ENCODE measurements at regions not wholly inside any gene's neighbourhood (a gene's known extent, or its start where the extent isn't known, plus 50 kb on each side); places are given as distances from the start of the nearest gene placed in this dataset.

- Histone ChIP-seq H3K4me1 (ENCODE audit: low read length) (no peaks in the 10 kb centered on the region), H3K27ac (ENCODE audit: low read length) (no peak overlapping the region), H4K20me1 (ENCODE audit: insufficient read depth, low read length) (no peaks in the 10 kb centered on the region), H3K9me3 (ENCODE audit: insufficient read depth, low read length) (no peaks in the 10 kb centered on the region), H3K36me3 (replicated peaks; ENCODE audit: low read depth, low read length) (no peaks in the 10 kb centered on the region), H3K9ac (ENCODE audit: low read length) (no peak overlapping the region), H3K27me3 (ENCODE audit: low read depth, low read length) (peaks cover 16% of the 10 kb centered on the region; the same call in 1 of the 2 replicates), H3K4me3 (ENCODE audit: low read length) (no peak overlapping the region), H2AFZ (ENCODE audit: low read depth, low read length) (no peak overlapping the region), H3K4me2 (ENCODE audit: low read length) (no peak overlapping the region), H3K79me2 (ENCODE audit: low read length) (no peaks in the 10 kb centered on the region)
- TF ChIP-seq CTCF (IDR thresholded peaks at IDR 0.05; ENCODE audit: low read depth, low read length) (no peak), EZH2phosphoT487 (IDR thresholded peaks at IDR 0.05; ENCODE audit: low read depth) (no peak)
Observed at GRCh38 chr15:98333251-98333650, 315.1 kb upstream of the IGF1R start.

- H2AFZ ChIP-seq (ENCODE audit: low read depth, low read length): no peak overlapping the region
- no peaks in the 10 kb centered on the region for H3K9me3 ChIP-seq (ENCODE audit: insufficient read depth, low read length)
- H3K4me1 ChIP-seq (ENCODE audit: low read length): no peaks in the 10 kb centered on the region
- H3K36me3 ChIP-seq (replicated peaks; ENCODE audit: low read depth, low read length): no peaks in the 10 kb centered on the region
- H3K27me3 ChIP-seq (ENCODE audit: low read depth, low read length): no peaks in the 10 kb centered on the region
- H3K79me2 ChIP-seq (ENCODE audit: low read length): no peaks in the 10 kb centered on the region
- no peak overlapping the region for H3K27ac ChIP-seq (ENCODE audit: low read length)
- no peak overlapping the region for H3K4me3 ChIP-seq (ENCODE audit: low read length)
- H3K4me2 ChIP-seq (ENCODE audit: low read length): no peak overlapping the region
- no peak overlapping the region for H3K9ac ChIP-seq (ENCODE audit: low read length)
- TF ChIP-seq CTCF (IDR thresholded peaks at IDR 0.05; ENCODE audit: low read depth, low read length): no peak
- no peak for TF ChIP-seq EZH2phosphoT487 (IDR thresholded peaks at IDR 0.05; ENCODE audit: low read depth)
- no peaks in the 10 kb centered on the region for H4K20me1 ChIP-seq (ENCODE audit: insufficient read depth, low read length)
Observed at GRCh38 chr15:98342911-98343310, 305.4 kb upstream of the IGF1R start.

DNA sequence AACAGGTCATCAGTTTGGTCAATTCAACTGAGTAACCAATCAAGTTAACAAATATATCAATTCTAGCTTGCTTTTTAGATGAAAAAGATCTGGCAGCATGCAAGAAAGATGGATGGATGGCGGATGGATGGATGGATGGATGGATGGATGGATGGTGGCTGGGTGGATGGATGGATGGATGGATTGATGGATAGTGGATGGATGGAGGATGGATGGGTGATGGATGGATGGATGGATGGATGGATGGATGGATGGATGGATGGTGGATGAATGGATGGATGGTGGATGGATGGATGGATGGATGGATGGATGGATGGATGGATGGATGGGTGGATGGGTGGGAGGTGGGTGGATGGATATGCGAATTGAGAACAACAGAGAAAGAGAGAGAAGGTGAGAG, 303.7 kb upstream of the IGF1R start:
- Histone ChIP-seq H3K27me3 (ENCODE audit: low read depth, low read length) (no peaks in the 10 kb centered on the region), H3K9ac (ENCODE audit: low read length) (no peak overlapping the region), H4K20me1 (ENCODE audit: insufficient read depth, low read length) (no peaks in the 10 kb centered on the region), H3K27ac (ENCODE audit: low read length) (no peak overlapping the region), H3K4me3 (ENCODE audit: low read length) (no peak overlapping the region), H3K9me3 (ENCODE audit: insufficient read depth, low read length) (no peaks in the 10 kb centered on the region), H3K4me1 (ENCODE audit: low read length) (no peaks in the 10 kb centered on the region), H2AFZ (ENCODE audit: low read depth, low read length) (no peak overlapping the region), H3K36me3 (replicated peaks; ENCODE audit: low read depth, low read length) (no peaks in the 10 kb centered on the region), H3K79me2 (ENCODE audit: low read length) (no peaks in the 10 kb centered on the region), H3K4me2 (ENCODE audit: low read length) (no peak overlapping the region)
- no peak for TF ChIP-seq EZH2phosphoT487 (IDR thresholded peaks at IDR 0.05; ENCODE audit: low read depth)

DNA sequence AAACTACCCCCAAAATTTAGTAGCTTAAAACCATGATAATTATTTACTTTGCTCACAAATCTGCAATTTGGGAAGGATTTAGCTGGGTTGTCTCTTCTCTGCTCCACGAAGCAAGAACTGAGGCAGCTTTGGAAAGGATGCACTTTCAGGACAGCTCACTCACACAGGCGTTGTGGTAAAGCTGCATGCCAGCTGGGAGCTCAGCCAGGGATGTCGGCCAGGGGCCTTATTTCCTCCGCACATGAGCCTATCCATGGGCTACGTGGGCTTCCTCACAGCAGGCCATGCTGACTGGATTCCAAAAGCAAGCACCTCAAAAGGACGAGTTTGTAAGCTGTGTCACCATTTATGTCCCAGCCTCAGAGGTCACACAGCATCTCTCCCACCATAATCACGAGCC, 301.3 kb upstream of the IGF1R start:
- TF ChIP-seq CTCF (IDR thresholded peaks at IDR 0.05; ENCODE audit: low read depth, low read length): no peak
- TF ChIP-seq EZH2phosphoT487 (IDR thresholded peaks at IDR 0.05; ENCODE audit: low read depth): no peak
- Histone ChIP-seq H4K20me1 (ENCODE audit: insufficient read depth, low read length) (no peaks in the 10 kb centered on the region), H3K79me2 (ENCODE audit: low read length) (no peaks in the 10 kb centered on the region), H3K9me3 (ENCODE audit: insufficient read depth, low read length) (no peaks in the 10 kb centered on the region), H3K4me1 (ENCODE audit: low read length) (no peaks in the 10 kb centered on the region), H3K9ac (ENCODE audit: low read length) (no peak overlapping the region), H3K36me3 (replicated peaks; ENCODE audit: low read depth, low read length) (no peaks in the 10 kb centered on the region), H3K27ac (ENCODE audit: low read length) (no peak overlapping the region), H2AFZ (ENCODE audit: low read depth, low read length) (no peak overlapping the region), H3K4me3 (ENCODE audit: low read length) (no peak overlapping the region), H3K4me2 (ENCODE audit: low read length) (no peak overlapping the region), H3K27me3 (ENCODE audit: low read depth, low read length) (peaks cover 5% of the 10 kb centered on the region; the same call in 1 of the 2 replicates)

- no peak overlapping the region for H3K27ac ChIP-seq (ENCODE audit: low read length)
- no peak overlapping the region for H2AFZ ChIP-seq (ENCODE audit: low read depth, low read length)
- no peaks in the 10 kb centered on the region for H3K4me1 ChIP-seq (ENCODE audit: low read length)
- H3K36me3 ChIP-seq (replicated peaks; ENCODE audit: low read depth, low read length): no peaks in the 10 kb centered on the region
- H4K20me1 ChIP-seq (ENCODE audit: insufficient read depth, low read length): no peaks in the 10 kb centered on the region
- H3K4me3 ChIP-seq (ENCODE audit: low read length): no peak overlapping the region
- no peaks in the 10 kb centered on the region for H3K9me3 ChIP-seq (ENCODE audit: insufficient read depth, low read length)
- TF ChIP-seq CTCF (IDR thresholded peaks at IDR 0.05; ENCODE audit: low read depth, low read length) (no peak), EZH2phosphoT487 (IDR thresholded peaks at IDR 0.05; ENCODE audit: low read depth) (no peak)
- no peak overlapping the region for H3K9ac ChIP-seq (ENCODE audit: low read length)
- peaks cover 5% of the 10 kb centered on the region; the same call in 1 of the 2 replicates for H3K27me3 ChIP-seq (ENCODE audit: low read depth, low read length)
- H3K4me2 ChIP-seq (ENCODE audit: low read length): no peak overlapping the region
- no peaks in the 10 kb centered on the region for H3K79me2 ChIP-seq (ENCODE audit: low read length)
Observed at GRCh38 chr15:98347866-98348265, 300.5 kb upstream of the IGF1R start.

Data from OCI-LY3 (cell line).